Activated CD8-positive, alpha-beta memory T cell treated with anti-CD3 and anti-CD28 coated beads for 4 hours (primary cell): ENCODE measurements at regions not wholly inside any gene's neighbourhood (a gene's known extent, or its start where the extent isn't known, plus 50 kb on each side); places are given as distances from the start of the nearest gene placed in this dataset.
"Not testable (repeated sequence)": the region's sequence is repeated elsewhere in the genome, so short reads cannot be mapped to it uniquely, and the experiment has no call there.

Experiments used
- DNase-seq, 2 donors: peaks; one replicate each; pipeline ENCODE4 v3.0.0-alpha.2; 2020; ENCODE audit warnings: low read depth in 2 of 2

DNA sequence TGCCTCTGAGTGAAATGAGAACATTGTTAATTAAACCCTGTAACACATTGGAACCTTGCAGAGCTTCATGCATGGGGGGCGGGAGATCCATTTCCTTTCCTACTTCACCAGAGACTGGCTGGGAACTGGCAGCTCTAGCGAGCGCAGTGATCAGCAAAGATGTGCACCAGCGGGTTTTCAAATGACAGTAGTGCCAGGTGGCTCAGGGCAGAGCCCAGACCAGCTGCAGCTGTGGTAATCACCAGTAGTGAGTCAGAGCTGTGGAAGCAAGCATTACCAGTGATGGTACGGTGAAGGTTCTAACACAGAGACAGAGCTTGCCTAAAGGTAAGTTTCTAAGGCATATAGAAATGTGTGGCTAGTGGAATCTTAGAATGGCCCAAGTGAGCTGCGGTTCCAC is 1009.7 kb upstream of the CELF2 start:
- no peak for DNase-seq

DNA sequence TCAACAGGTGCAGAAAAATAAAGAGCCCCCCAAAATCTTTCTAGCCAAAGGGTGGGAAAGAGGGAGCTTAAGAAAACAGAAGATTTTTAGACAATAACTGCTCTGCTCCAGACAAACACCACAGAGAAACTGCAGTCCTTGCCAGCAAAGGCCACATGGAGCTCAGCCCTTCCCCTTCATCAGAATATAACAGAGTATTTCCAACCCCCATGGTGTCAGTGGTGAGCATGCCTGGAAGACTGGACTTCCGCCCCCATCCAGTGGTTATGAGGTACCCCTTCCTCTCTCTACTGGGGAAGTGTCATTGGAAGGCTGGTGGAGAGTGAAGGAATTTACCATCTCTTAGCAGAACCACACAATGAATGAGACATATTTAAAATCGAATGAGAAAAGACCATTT is 1007.3 kb upstream of the CELF2 start:
- DNase-seq: no peak

- no peak for DNase-seq
Measured at GRCh38 chr10:10014846-10015245, 1002.8 kb upstream of the CELF2 start.

GRCh38 chr10:10017716-10018115 is 1000.0 kb upstream of the CELF2 start:
- no peak for DNase-seq

DNA sequence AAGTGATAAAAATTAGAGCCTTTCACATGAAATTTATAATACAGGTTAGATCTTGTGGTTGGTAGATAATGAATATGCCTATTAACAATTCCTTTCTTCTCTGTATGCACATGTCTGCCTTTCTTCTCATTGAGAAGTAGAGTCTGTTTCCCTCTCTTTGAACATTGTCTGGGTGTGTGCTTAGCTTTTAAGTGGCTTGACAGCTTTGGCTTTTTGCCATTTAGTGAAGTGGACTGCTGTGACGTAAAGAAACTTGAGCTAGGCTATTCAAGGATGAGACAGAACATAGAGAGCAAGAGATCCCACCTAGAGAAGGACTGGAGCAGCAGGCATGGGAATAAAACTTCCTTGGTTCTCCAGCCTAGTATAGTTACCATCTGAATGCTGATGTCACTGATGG is 996.7 kb upstream of the CELF2 start:
- no peak for DNase-seq

DNA sequence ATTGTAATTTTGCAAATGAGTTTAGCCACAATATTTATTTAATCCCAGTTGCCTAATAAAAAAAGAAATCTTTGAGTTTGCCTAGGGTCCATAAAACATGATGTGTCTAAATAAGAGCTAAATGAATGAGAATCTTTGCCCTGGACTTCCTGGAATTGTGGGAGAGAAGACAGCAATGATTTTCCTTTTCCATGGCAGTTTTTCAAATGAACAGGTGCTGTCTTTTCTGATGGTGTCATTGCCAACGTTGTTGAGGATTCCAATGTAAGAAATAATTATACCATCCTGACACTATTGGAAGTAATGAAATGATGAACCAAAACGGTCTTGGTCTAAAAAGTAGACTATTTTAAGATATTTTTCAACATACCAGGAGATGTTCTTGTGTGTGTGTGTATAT is 984.7 kb upstream of the CELF2 start:
- no peak for DNase-seq

DNA sequence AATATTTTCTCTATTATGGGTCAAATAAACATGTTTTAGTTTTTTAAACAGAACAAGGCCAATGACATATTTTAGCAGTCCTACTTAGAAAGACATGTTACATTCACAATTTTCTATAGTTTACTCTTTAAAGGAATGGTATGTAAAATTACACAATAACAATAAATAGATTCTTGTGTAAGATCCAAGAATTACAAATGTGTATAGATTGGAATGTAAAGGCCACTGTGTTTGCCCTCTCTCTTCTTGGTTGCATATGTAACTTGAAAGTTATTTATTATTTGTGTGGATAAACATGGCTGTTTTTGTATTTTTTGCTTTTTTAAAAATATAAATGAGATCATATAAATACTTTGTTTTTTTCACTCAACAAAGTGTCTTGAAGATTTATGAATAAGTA is 979.3 kb upstream of the CELF2 start:
- DNase-seq: no peak

- DNase-seq: no peak
Measured at GRCh38 chr10:10039595-10039994, 978.1 kb upstream of the CELF2 start.

DNA sequence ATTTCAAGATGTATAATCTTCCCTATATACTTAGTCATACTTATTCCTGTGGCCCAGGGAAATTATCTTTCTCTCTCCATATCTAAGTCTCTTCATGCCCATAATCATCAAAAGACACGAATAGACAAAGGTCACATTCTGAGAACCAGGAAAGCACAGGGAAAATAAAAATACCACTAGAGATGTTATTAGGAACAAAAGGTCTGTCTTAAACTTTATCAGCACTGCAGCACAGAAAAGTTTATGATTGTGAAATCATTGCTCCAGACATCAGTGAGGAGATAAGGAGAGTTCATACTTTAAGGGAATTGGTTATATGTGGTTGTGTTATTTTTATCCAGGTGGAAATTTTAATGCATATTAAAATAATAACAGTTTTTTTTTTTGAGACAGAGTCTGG is 974.6 kb upstream of the CELF2 start:
- DNase-seq: no peak

- DNase-seq: no peak
Measured at GRCh38 chr10:10044922-10045764, 972.5 kb upstream of the CELF2 start.

GRCh38 chr10:10045765-10046028 is 972.0 kb upstream of the CELF2 start:
- DNase-seq: no peak

- DNase-seq: no peak
Measured at GRCh38 chr10:10047426-10047825, 970.2 kb upstream of the CELF2 start.

GRCh38 chr10:10053051-10053450 is 964.6 kb upstream of the CELF2 start:
- DNase-seq: no peak

DNA sequence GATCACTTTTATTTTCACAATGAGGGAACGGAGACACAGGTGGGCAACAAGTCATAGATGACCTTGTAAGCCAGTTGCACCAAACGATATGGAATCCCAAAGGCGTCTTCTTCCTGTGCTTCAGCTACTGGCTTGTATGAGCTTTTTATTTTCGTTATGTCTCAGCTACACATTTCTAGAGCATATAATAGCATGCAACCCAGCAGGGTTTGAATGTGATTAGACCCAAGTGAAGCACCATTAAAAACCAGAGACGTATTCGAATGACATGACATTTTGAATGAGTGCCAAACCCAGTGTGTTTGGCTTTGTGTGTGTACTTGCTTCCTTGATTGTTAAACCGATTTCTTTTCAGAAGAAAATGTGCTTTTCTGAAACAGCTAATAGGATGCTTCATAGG is 963.2 kb upstream of the CELF2 start:
- DNase-seq: no peak

GRCh38 chr10:10055656-10056442 is 961.8 kb upstream of the CELF2 start:
- DNase-seq: no peak

DNA sequence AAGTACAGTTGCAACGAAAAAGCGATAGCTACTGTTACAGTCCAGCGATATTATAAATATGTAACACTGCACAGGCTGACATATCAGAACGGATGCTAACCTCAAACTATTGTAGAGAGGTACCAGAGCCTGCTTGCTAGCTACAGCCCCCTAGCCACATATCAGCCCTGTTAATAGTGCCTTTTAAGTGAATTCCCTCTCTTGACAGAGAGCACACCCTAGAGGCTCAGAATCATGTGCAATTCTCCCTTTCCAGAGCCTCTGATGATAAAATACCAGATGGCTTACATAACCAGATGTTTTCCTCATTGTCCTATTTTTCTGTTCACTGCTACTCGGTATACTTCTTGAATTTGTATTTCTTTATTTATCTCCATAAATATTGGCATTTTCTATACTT is 960.7 kb upstream of the CELF2 start:
- DNase-seq: no peak

DNA sequence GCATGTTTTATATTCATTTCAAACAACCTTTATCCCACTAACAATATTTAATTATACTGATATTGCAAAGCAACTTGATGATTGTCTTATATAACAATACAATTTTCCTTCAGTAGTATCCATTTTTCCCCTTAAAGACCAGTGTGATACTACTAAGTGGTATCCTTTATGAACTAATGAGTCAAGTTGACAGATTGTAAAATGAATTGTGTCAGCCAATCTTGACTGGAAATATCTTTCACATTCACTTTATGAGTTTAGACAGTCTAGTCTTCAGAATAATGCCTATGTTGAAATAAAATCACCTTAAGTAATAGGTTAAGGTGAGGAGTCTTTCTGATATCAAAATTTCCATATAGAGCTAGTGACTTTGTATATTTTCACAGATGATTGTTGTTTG is 950.0 kb upstream of the CELF2 start:
- DNase-seq: no peak

DNA sequence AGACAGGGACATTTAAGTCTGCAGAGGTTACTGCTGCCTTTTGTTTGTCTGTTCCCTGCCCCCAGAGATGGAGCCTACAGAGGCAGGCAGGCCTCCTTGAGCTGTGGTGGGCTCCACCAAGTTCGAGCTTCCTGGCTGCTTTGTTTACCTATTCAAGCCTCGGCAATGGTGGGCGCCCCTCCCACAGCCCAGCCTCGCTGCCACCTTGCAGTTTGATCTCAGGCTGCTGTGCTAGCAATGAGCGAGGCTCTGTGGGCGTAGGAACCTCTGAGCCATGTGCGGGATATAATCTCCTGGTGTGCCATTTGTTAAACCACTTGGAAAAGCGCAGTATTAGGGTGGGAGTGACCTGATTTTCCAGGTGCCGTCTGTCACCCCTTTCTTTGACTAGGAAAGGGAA is 942.8 kb upstream of the CELF2 start:
- not testable (repeated sequence) for DNase-seq

GRCh38 chr10:10078446-10078845 is 939.2 kb upstream of the CELF2 start:
- DNase-seq: no peak

DNA sequence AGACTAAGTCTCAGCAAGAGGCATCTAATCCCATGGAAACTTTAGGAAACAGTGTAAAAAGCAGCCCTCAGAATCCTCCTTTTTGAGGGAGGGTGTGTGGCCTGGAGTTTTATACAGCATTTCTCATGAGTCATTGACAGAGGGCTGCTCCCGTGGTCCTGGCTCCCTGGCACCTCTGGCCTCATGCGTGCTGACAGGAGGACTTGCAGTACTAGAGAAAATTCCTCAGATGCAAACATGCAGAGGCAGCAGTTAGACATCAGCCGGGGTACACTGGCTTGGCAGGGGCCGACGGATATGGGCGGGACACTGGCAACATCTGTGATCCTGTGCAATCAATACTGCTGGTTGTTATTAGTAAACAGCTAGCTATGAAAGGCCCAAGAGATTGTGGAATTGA is 925.1 kb upstream of the CELF2 start:
- no peak for DNase-seq

- no peak for DNase-seq
Measured at GRCh38 chr10:10093021-10093420, 924.7 kb upstream of the CELF2 start.

DNA sequence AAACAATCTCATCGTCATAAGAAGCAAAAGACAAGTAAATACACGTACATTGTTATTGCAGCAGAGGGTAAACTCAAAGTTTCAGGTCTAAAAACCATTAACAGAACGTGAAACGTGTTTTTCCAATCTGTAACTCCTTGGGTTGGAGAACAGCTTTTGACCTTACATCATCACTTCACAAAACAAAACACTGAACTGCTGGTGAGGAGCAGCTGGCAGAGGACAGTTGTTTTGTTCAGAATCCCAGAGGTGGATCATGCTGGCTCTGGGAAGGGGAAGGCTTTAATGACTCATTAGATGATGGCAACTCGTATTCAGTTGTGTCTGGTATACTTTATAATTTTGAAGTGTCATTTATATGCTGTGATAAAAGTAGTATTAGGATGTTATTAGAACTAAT is 923.0 kb upstream of the CELF2 start:
- no peak for DNase-seq

DNA sequence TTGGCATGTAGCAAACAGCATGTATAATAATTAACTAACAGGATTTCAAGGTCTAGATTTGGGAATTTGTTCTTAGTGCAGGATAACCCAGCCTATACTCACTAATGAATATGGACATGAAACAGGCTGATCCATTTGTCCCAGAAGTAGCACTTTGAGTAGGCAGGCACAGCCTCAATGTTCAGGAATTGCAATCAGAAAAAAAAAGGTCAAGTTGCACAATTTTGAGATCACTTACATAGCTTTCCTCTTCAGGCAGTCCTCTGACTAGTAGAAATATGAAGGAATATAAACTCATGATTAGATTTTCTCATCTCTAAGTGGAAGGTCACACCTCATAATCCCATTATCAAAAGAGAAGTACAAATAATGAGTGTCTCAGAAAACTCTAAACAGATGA is 921.4 kb upstream of the CELF2 start:
- no peak for DNase-seq

DNA sequence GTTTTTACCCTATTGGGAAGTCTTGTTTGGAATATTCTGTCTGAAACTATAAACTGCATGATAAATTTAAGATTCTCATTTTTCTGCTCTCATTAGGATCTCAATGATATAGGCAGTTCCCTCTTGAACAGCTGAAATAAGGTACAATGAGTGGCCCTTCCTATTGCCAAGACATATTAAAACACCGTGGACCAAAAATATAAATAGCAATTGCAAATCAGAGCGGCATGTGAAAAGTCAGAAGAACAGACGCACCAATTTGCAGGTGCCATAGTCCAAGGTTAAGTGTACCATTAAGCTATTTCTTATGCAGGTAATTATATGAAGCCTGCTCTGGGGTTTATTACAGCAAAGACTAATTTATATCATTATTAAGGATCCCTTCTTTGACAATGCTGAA is 920.8 kb upstream of the CELF2 start:
- no peak for DNase-seq
